MM.1S (cell line): ENCODE measurements at regions not wholly inside any gene's neighbourhood (a gene's known extent, or its start where the extent isn't known, plus 50 kb on each side); places are given as distances from the start of the nearest gene placed in this dataset.

Source experiments
- DNase-seq: peaks from one replicate; pipeline ENCODE4 v3.0.0-alpha.2; 2015
- H2AFZ ChIP-seq: fragments of 300-600 bp; sonication (generic); 2 replicates; pipeline ENCODE4 v1.6.0; 2016; ENCODE audit warnings: antibody characterized with exemption, low read length
- H3F3A ChIP-seq: fragments of 300-600 bp; sonication (generic); 2 replicates; pipeline ENCODE4 v1.6.1; 2016; ENCODE audit warnings: mild to moderate bottlenecking, antibody characterized with exemption, low read length, moderate library complexity, mixed read lengths; ENCODE audit not compliant: insufficient read depth
- H3K27ac ChIP-seq: fragments of 300-600 bp; sonication (generic); 2 replicates; pipeline ENCODE4 v1.5.1; 2016; ENCODE audit warnings: mild to moderate bottlenecking, low read length
- H3K27me3 ChIP-seq: fragments of 300-600 bp; sonication (generic); replicated peaks from 2 replicates; pipeline ENCODE4 v1.6.0; 2016; ENCODE audit warnings: low read length; ENCODE audit not compliant: insufficient read depth
- H3K36me3 ChIP-seq: fragments of 300-600 bp; sonication (generic); replicated peaks from 2 replicates; pipeline ENCODE4 v1.6.1; 2016; ENCODE audit warnings: mild to moderate bottlenecking, low read length, mixed read lengths; ENCODE audit not compliant: insufficient read depth
- H3K4me1 ChIP-seq: fragments of 300-600 bp; sonication (generic); 2 replicates; pipeline ENCODE4 v1.6.1; 2016; ENCODE audit warnings: low read length, mixed read lengths
- H3K4me2 ChIP-seq: fragments of 300-600 bp; sonication (generic); 2 replicates; pipeline ENCODE4 v1.6.0; 2016; ENCODE audit warnings: low read depth, low read length
- H3K4me3 ChIP-seq: fragments of 300-600 bp; sonication (generic); 2 replicates; pipeline ENCODE4 v1.5.1; 2016; ENCODE audit warnings: low read length, mixed read lengths
- H3K79me2 ChIP-seq: fragments of 300-600 bp; sonication (generic); 2 replicates; pipeline ENCODE4 v1.6.1; 2016; ENCODE audit warnings: mixed run types, low read length, mixed read lengths
- H3K9ac ChIP-seq: fragments of 300-600 bp; sonication (generic); 2 replicates; pipeline ENCODE4 v1.6.1; 2016; ENCODE audit warnings: low read length, mixed read lengths
- H3K9me2 ChIP-seq: fragments of 300-600 bp; sonication (generic); replicated peaks from 2 replicates; pipeline ENCODE4 v1.6.1; 2016; ENCODE audit warnings: mild to moderate bottlenecking, low read length, mixed read lengths; ENCODE audit not compliant: insufficient read depth
- H3K9me3 ChIP-seq: fragments of 300-600 bp; sonication (generic); replicated peaks from 2 replicates; pipeline ENCODE4 v1.6.1; 2016; ENCODE audit warnings: mild to moderate bottlenecking, low read length, mixed read lengths; ENCODE audit not compliant: insufficient read depth
- H4K20me1 ChIP-seq: fragments of 300-600 bp; sonication (generic); 2 replicates; pipeline ENCODE4 v1.6.1; 2016; ENCODE audit warnings: mild to moderate bottlenecking, low read length, moderate library complexity, mixed read lengths; ENCODE audit not compliant: insufficient read depth
- EZH2 ChIP-seq: fragments of 300-600 bp; sonication (generic); optimal IDR thresholded peaks from 2 replicates; pipeline ENCODE3; 2017; ENCODE audit warnings: low read depth, mild to moderate bottlenecking, antibody characterized with exemption, low read length, mixed read lengths
- EZH2phosphoT487 ChIP-seq: fragments of 300-600 bp; sonication (generic); IDR thresholded peaks from 2 replicates; pipeline ENCODE4 v1.6.1; 2018; ENCODE audit warnings: antibody characterized with exemption, low read length
- TF ChIP-seq, protein P1 (sequence below): fragments of 300-600 bp; sonication (generic); IDR thresholded peaks from 2 replicates; pipeline ENCODE4 v1.5.1; 2016; ENCODE audit warnings: antibody characterized with exemption, low read length, mixed read lengths

DNA sequence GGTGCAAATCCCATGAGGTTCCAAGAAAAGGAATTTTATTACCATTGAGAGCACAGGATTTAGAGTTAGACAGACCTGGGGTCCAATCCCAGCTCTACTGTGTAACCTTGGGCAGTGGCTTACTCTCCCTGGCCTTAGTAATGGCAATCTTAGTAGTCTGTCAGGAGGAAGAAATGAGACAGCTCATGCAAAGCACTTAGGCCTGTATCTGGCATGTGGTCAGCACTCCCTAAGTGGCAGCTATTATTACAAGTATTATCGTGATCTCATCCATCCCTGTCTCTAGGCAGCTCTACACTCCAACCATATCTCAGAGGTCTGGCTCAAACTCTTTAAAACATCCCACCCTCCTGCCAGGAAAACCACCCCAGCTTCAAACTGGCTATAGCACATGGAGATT is 129.6 kb upstream of the NALF2 start:
- Histone ChIP-seq H3K4me2 (no peak overlapping the region), H2AFZ (no peak overlapping the region), H3K9ac (no peak overlapping the region), H4K20me1 (no peaks in the 10 kb centered on the region), H3K4me1 (no peaks in the 10 kb centered on the region), H3K4me3 (no peak overlapping the region), H3K9me3 (no peaks in the 10 kb centered on the region), H3K9me2 (no peaks in the 10 kb centered on the region), H3F3A (no peaks in the 10 kb centered on the region), H3K27ac (no peak overlapping the region), H3K79me2 (no peaks in the 10 kb centered on the region), H3K27me3 (no peaks in the 10 kb centered on the region), H3K36me3 (no peaks in the 10 kb centered on the region)
- DNase-seq, result no peak
- TF ChIP-seq EZH2phosphoT487 (no peak), EZH2 (no peak)
- TF ChIP-seq, protein P1, sequence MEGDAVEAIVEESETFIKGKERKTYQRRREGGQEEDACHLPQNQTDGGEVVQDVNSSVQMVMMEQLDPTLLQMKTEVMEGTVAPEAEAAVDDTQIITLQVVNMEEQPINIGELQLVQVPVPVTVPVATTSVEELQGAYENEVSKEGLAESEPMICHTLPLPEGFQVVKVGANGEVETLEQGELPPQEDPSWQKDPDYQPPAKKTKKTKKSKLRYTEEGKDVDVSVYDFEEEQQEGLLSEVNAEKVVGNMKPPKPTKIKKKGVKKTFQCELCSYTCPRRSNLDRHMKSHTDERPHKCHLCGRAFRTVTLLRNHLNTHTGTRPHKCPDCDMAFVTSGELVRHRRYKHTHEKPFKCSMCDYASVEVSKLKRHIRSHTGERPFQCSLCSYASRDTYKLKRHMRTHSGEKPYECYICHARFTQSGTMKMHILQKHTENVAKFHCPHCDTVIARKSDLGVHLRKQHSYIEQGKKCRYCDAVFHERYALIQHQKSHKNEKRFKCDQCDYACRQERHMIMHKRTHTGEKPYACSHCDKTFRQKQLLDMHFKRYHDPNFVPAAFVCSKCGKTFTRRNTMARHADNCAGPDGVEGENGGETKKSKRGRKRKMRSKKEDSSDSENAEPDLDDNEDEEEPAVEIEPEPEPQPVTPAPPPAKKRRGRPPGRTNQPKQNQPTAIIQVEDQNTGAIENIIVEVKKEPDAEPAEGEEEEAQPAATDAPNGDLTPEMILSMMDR, result no peak

DNA sequence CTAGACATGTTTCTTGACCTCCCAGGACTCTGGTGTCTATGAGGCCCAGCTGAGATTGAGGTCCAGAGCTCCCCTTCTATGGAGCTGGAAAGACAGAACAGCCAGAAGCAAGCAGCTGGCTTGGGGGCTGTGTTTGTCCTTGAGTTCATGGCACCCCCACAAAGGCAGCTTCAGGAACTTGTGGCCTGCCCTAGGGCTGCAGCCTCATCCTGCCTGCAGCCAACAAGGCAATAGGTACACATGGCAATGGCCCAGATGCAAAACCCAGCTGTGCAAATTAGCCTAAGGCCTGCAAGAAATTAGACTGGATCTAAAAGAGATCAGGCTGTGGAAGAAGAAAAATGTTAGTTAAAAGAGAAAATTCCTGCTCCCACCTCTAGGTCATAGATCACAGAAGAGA is 131.7 kb upstream of the NALF2 start:
- TF ChIP-seq, protein P1, result no peak
- TF ChIP-seq EZH2 (no peak), EZH2phosphoT487 (no peak)
- no peaks in the 10 kb centered on the region for H3K4me1 ChIP-seq
- DNase-seq, result no peak
- H3K9me2 ChIP-seq, result no peaks in the 10 kb centered on the region
- no peak overlapping the region for H3K4me2 ChIP-seq
- no peak overlapping the region for H2AFZ ChIP-seq
- H3K27ac ChIP-seq, result no peak overlapping the region
- no peaks in the 10 kb centered on the region for H3K36me3 ChIP-seq
- H3K9ac ChIP-seq, result no peak overlapping the region
- H3F3A ChIP-seq, result no peaks in the 10 kb centered on the region
- H3K27me3 ChIP-seq, result no peaks in the 10 kb centered on the region
- H3K9me3 ChIP-seq, result no peaks in the 10 kb centered on the region
- H3K4me3 ChIP-seq, result no peak overlapping the region
- no peaks in the 10 kb centered on the region for H3K79me2 ChIP-seq
- H4K20me1 ChIP-seq, result no peaks in the 10 kb centered on the region

- no peak for DNase-seq
- H3K4me1 ChIP-seq, result no peaks in the 10 kb centered on the region
- H3K9me3 ChIP-seq, result no peaks in the 10 kb centered on the region
- TF ChIP-seq, protein P1, result no peak
- no peak for TF ChIP-seq EZH2phosphoT487
- no peak for TF ChIP-seq EZH2
- H3F3A ChIP-seq, result no peaks in the 10 kb centered on the region
- no peaks in the 10 kb centered on the region for H3K27me3 ChIP-seq
- H3K4me3 ChIP-seq, result no peak overlapping the region
- no peak overlapping the region for H2AFZ ChIP-seq
- H4K20me1 ChIP-seq, result no peaks in the 10 kb centered on the region
- H3K9ac ChIP-seq, result no peak overlapping the region
- H3K9me2 ChIP-seq, result no peaks in the 10 kb centered on the region
- no peak overlapping the region for H3K4me2 ChIP-seq
- H3K79me2 ChIP-seq, result no peaks in the 10 kb centered on the region
- H3K36me3 ChIP-seq, result no peaks in the 10 kb centered on the region
- H3K27ac ChIP-seq, result no peak overlapping the region
These were observed 133.0 kb upstream of the NALF2 start for GRCh38 chrX:69371159-69371558.
